Heart left ventricle (tissue), 16 donors: ENCODE measurements at regions not wholly inside any gene's neighbourhood (a gene's known extent, or its start where the extent isn't known, plus 50 kb on each side); places are given as distances from the start of the nearest gene placed in this dataset.
"Not testable (repeated sequence)": the region's sequence is repeated elsewhere in the genome, so short reads cannot be mapped to it uniquely, and the experiment has no call there.

ENCODE experiments used
- ATAC-seq, 4 donors: fragments of 200-7000 bp; cut with Tn5 transposase; one replicate each; pipeline ENCODE4 v1.9.1; 2020 to 2022; ENCODE audit warnings: moderate library complexity in 4 of 4, mild to moderate bottlenecking in 3 of 4, moderate number of reproducible peaks in 1 of 4
- DNase-seq, 5 donors: peaks; one replicate each; pipeline ENCODE4 v3.0.0-alpha.2; 2020
- H3K27ac ChIP-seq, 12 donors: fragments of 200-600 bp; sonication (generic) in 4 of 12; one replicate each; pipeline versions ENCODE4 v1.5.0 to v1.8.0; 2016 to 2022; ENCODE audit warnings: mild to moderate bottlenecking in 2 of 12
- H3K27me3 ChIP-seq, 9 donors: fragments of 200-600 bp; sonication (generic) in 2 of 9; one replicate each; pipeline versions ENCODE4 v1.5.1 to v1.8.0; 2016 to 2022; ENCODE audit warnings: mild to moderate bottlenecking in 3 of 9
- H3K36me3 ChIP-seq, 9 donors: fragments of 200-600 bp; sonication (generic) in 2 of 9; one replicate each; pipeline versions ENCODE4 v1.5.0 to v1.8.0; 2018 to 2022; ENCODE audit warnings: mild to moderate bottlenecking in 2 of 9
- H3K4me1 ChIP-seq, 12 donors: fragments of 200-600 bp; sonication (generic) in 4 of 12; one replicate each; pipeline versions ENCODE4 v1.5.0 to v1.8.0; 2016 to 2022; ENCODE audit warnings: mild to moderate bottlenecking in 3 of 12
- H3K4me3 ChIP-seq, 12 donors: fragments of 200-600 bp; sonication (generic) in 4 of 12; one replicate each; pipeline versions ENCODE4 v1.5.0 to v1.8.0; 2017 to 2022; ENCODE audit warnings: mild to moderate bottlenecking in 9 of 12, moderate library complexity in 4 of 12
- H3K9me3 ChIP-seq, 12 donors: fragments of 200-600 bp; sonication (generic) in 4 of 12; one replicate each; pipeline versions ENCODE4 v1.5.0 to v1.8.0; 2016 to 2022; ENCODE audit warnings: mild to moderate bottlenecking in 1 of 12
- WGBS, 4 donors: extraction: QIAGEN DNeasy Blood & Tissue Kit in 2 of 4; methylation state at CpG; one replicate each; pipeline versions ENCODE4 v1.1.5 to v1.1.7; 2013 to 2018; 5-methylcytosine and 5-hydroxymethylcytosine counted together
- intact Hi-C, 10 donors: fragments of 100-400 bp; cut with DNase I; formaldehyde crosslinking; loops; one replicate each; pipeline versions ENCODE4 v1.11.1 to v1.14.2; 2022
- donor health status: ischemic (EF 13 %, LVEDD 7.1; RV severe dilation, severe dysfunction).
- donor health status: healthy with polysubstance abuse.
- donor health status: DM: no; HTN: yes; CAD: no.
- donor health status: DM: no; HTN: no; CAD: no.
- donor health status: ischemic (EF 25% LVEDD 6.9; RV normal size, moderate dysfunction).
- donor health status: ischemic (EF 25% LVEDD 5.7; RV mildly dilated, moderate dysfunction).
- donor health status: healthy.
- donor health status: DM: yes; HTN: yes; CAD: no.
- donor health status: ischemic (EF 35%, LVEDD 5.7; RV mildly dilated, moderate dysfunction).
- donor health status: nonischemic (EF 11% LVEDD 7.7; RV severe dilation, severe dysfunction).
- donor health status: DM: yes; HTN: yes; CAD: no.
- donor health status: PGD.
- donor health status: ischemic (EF 29% LVEDD 5.4; RV normal size, mild dysfunction).
- donor health status: nonischemic (EF 23%, LVEDD 6.1; RV moderate dilation, normal function).

- H3K4me3 ChIP-seq, H3K9me3 ChIP-seq, H3K4me1 ChIP-seq, intact Hi-C loops, H3K36me3 ChIP-seq, H3K27ac ChIP-seq, H3K27me3 ChIP-seq, ATAC-seq, DNase-seq: not testable (repeated sequence)
- WGBS, 4 donors = no CpG with 5 or more reads among the region's 3 CpGs
These were observed 100.5 kb upstream of the BPY2B start for GRCh38 chrY:24517340-24517739.

- WGBS, 4 donors = no CpG with 5 or more reads among the region's 1 CpG
- H3K4me1 ChIP-seq, H3K9me3 ChIP-seq, H3K27ac ChIP-seq, DNase-seq, intact Hi-C loops, H3K27me3 ChIP-seq, ATAC-seq, H3K4me3 ChIP-seq, H3K36me3 ChIP-seq: not testable (repeated sequence)
These were observed 96.1 kb upstream of the BPY2B start for GRCh38 chrY:24521686-24522085.

GRCh38 chrY:24537247-24537970, 80.4 kb upstream of the BPY2B start:
- ATAC-seq, H3K27me3 ChIP-seq, H3K4me3 ChIP-seq, H3K27ac ChIP-seq, H3K4me1 ChIP-seq, DNase-seq, H3K36me3 ChIP-seq, intact Hi-C loops, H3K9me3 ChIP-seq: not testable (repeated sequence)
- WGBS, 4 donors = no CpG with 5 or more reads among the region's 3 CpGs

- intact Hi-C loops, ATAC-seq: not testable (repeated sequence)
- no CpG with 5 or more reads among the region's 3 CpGs for WGBS, 4 donors
These were observed 69.0 kb upstream of the BPY2B start for GRCh38 chrY:24548807-24549206.

GRCh38 chrY:24561422-24561821, 56.4 kb upstream of the BPY2B start:
- H3K27ac ChIP-seq, H3K4me1 ChIP-seq, H3K9me3 ChIP-seq, H3K27me3 ChIP-seq, H3K36me3 ChIP-seq, H3K4me3 ChIP-seq, DNase-seq, intact Hi-C loops: not testable (repeated sequence)
- no CpG with 5 or more reads among the region's 2 CpGs for WGBS, 4 donors
- ATAC-seq = peak in 1 of 4 donors; percentile 56

More at GRCh38 chrY:24548807-24549206, 69.0 kb upstream of the BPY2B start:
- not testable (repeated sequence) for H3K4me1 ChIP-seq, H3K36me3 ChIP-seq, H3K9me3 ChIP-seq, H3K4me3 ChIP-seq, H3K27me3 ChIP-seq, DNase-seq, H3K27ac ChIP-seq
